Astrocyte (in vitro differentiated cells and primary cell): ENCODE measurements at regions not wholly inside any gene's neighbourhood (a gene's known extent, or its start where the extent isn't known, plus 50 kb on each side); places are given as distances from the start of the nearest gene placed in this dataset.

Experiments used
- DNase-seq: peaks from one replicate; pipeline ENCODE4 v3.0.0-alpha.2; 2010; ENCODE audit warnings: low read depth
- FAIRE-seq: peaks from 2 replicates; lab custom pipeline; 2011; peaks lifted over from hg19 to GRCh38; lab: Jason Lieb, UNC
- H2AFZ ChIP-seq: 2 replicates; pipeline ENCODE4 v1.6.0; 2012; ENCODE audit warnings: low read depth, low read length, inconsistent platforms
- H3K27ac ChIP-seq: 2 replicates; pipeline ENCODE4 v1.5.1; 2011; ENCODE audit warnings: low read depth, low read length, inconsistent platforms
- H3K27me3 ChIP-seq: 2 replicates; pipeline ENCODE4 v1.6.0; 2011; ENCODE audit warnings: low read length, inconsistent platforms; ENCODE audit not compliant: insufficient read depth
- H3K36me3 ChIP-seq: 2 replicates; pipeline ENCODE4 v1.5.1; 2011; ENCODE audit warnings: low read length, inconsistent platforms; ENCODE audit not compliant: insufficient read depth
- H3K4me1 ChIP-seq: 2 replicates; pipeline ENCODE4 v1.5.1; 2011; ENCODE audit warnings: low read length, inconsistent platforms; ENCODE audit not compliant: insufficient read depth
- H3K4me2 ChIP-seq: 2 replicates; pipeline ENCODE4 v1.6.0; 2012; ENCODE audit warnings: low read length, inconsistent platforms
- H3K4me3 ChIP-seq: 2 replicates; pipeline ENCODE4 v1.5.1; 2011; ENCODE audit warnings: low read depth, mild to moderate bottlenecking, low read length, inconsistent platforms; ENCODE audit not compliant: insufficient read depth
- H3K79me2 ChIP-seq: 2 replicates; pipeline ENCODE4 v1.6.0; 2012; ENCODE audit warnings: mild to moderate bottlenecking, low read length, inconsistent platforms; ENCODE audit not compliant: insufficient read depth
- H3K9ac ChIP-seq: 2 replicates; pipeline ENCODE4 v1.6.0; 2012; ENCODE audit warnings: mild to moderate bottlenecking, low read length, inconsistent platforms
- H3K9me3 ChIP-seq: 2 replicates; pipeline ENCODE4 v1.5.1; 2012; ENCODE audit warnings: low read depth, mild to moderate bottlenecking, low read length, inconsistent platforms; ENCODE audit not compliant: insufficient read depth
- H4K20me1 ChIP-seq: 2 replicates; pipeline ENCODE4 v1.6.0; 2012; ENCODE audit warnings: low read length, inconsistent platforms; ENCODE audit not compliant: insufficient read depth
- H3K27ac Mint-ChIP-seq: one replicate; pipeline ENCODE4 v1.8.0; 2021; ENCODE audit warnings: mild to moderate bottlenecking, mixed read lengths; ENCODE audit not compliant: unreplicated experiment
- H3K27me3 Mint-ChIP-seq: one replicate; pipeline ENCODE4 v1.8.0; 2021; ENCODE audit warnings: low read depth, mixed read lengths; ENCODE audit not compliant: unreplicated experiment
- H3K36me3 Mint-ChIP-seq: one replicate; pipeline ENCODE4 v1.8.0; 2021; ENCODE audit warnings: low read depth, mixed read lengths; ENCODE audit not compliant: unreplicated experiment
- H3K4me1 Mint-ChIP-seq: one replicate; pipeline ENCODE4 v1.8.0; 2021; ENCODE audit warnings: low read depth, mixed read lengths; ENCODE audit not compliant: unreplicated experiment
- H3K4me3 Mint-ChIP-seq: one replicate; pipeline ENCODE4 v1.8.0; 2021; ENCODE audit warnings: mild to moderate bottlenecking, moderate library complexity, mixed read lengths; ENCODE audit not compliant: unreplicated experiment
- H3K9me3 Mint-ChIP-seq: one replicate; pipeline ENCODE4 v1.8.0; 2021; ENCODE audit warnings: mild to moderate bottlenecking, mixed read lengths; ENCODE audit not compliant: unreplicated experiment
- EZH2 ChIP-seq: IDR thresholded peaks from 2 replicates; pipeline ENCODE4 v1.6.1; 2012; ENCODE audit warnings: mild to moderate bottlenecking, low read length, inconsistent platforms; ENCODE audit not compliant: insufficient read depth
- TF ChIP-seq, protein P1 (sequence below): IDR thresholded peaks from 2 replicates; pipeline ENCODE4 v1.5.1; 2011; ENCODE audit warnings: low read depth, mild to moderate bottlenecking, inconsistent platforms, low read length, moderate library complexity; ENCODE audit not compliant: insufficient read depth

DNA sequence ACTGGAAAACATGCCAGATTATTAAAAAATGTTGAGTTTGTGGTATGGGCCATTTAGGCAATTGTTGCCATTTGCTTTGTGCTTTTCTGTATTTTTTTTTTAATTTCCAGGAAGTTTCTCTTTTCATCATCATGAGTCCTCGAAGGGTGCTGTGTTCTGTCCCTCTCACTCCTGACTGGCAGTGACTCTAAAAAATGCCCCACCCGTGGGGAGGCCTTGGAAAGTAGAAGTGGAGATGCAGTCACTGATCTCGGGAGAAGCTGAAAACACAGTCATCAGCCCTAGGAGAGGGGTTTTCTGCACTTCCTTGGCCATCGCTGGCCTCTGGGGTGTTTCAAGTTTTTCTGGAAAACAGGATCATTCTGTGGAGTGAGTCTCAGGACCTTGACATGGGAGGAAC is 98.5 kb upstream of the GRK3 start:
- no peak overlapping the region for H3K4me3 ChIP-seq
- Mint-ChIP-seq H3K4me3 (no peak overlapping the region), H3K4me1 (no peaks in the 10 kb centered on the region), H3K9me3 (no peaks in the 10 kb centered on the region), H3K27ac (peak overlapping the region; percentile 49), H3K27me3 (no peaks in the 10 kb centered on the region), H3K36me3 (peaks cover 31% of the 10 kb centered on the region)
- TF ChIP-seq, protein P1, sequence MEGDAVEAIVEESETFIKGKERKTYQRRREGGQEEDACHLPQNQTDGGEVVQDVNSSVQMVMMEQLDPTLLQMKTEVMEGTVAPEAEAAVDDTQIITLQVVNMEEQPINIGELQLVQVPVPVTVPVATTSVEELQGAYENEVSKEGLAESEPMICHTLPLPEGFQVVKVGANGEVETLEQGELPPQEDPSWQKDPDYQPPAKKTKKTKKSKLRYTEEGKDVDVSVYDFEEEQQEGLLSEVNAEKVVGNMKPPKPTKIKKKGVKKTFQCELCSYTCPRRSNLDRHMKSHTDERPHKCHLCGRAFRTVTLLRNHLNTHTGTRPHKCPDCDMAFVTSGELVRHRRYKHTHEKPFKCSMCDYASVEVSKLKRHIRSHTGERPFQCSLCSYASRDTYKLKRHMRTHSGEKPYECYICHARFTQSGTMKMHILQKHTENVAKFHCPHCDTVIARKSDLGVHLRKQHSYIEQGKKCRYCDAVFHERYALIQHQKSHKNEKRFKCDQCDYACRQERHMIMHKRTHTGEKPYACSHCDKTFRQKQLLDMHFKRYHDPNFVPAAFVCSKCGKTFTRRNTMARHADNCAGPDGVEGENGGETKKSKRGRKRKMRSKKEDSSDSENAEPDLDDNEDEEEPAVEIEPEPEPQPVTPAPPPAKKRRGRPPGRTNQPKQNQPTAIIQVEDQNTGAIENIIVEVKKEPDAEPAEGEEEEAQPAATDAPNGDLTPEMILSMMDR, result no peak
- no peak for TF ChIP-seq EZH2
- no peaks in the 10 kb centered on the region for H3K4me1 ChIP-seq
- FAIRE-seq, result no peak
- H3K4me2 ChIP-seq, result no peak overlapping the region
- H3K36me3 ChIP-seq, result peaks cover 3% of the 10 kb centered on the region
- no peak for DNase-seq
- H2AFZ ChIP-seq, result no peak overlapping the region
- H3K9ac ChIP-seq, result no peak overlapping the region
- H3K79me2 ChIP-seq, result no peaks in the 10 kb centered on the region
- no peak overlapping the region for H3K27ac ChIP-seq
- H3K9me3 ChIP-seq, result no peaks in the 10 kb centered on the region
- no peaks in the 10 kb centered on the region for H3K27me3 ChIP-seq
- H4K20me1 ChIP-seq, result peaks cover 18% of the 10 kb centered on the region

- Histone ChIP-seq H3K27ac (no peak overlapping the region), H2AFZ (no peak overlapping the region), H3K9me3 (peaks cover 3% of the 10 kb centered on the region), H3K4me3 (no peak overlapping the region), H3K79me2 (no peaks in the 10 kb centered on the region), H3K9ac (no peak overlapping the region), H3K27me3 (no peaks in the 10 kb centered on the region), H3K36me3 (no peaks in the 10 kb centered on the region), H3K4me2 (no peak overlapping the region), H4K20me1 (peaks cover 17% of the 10 kb centered on the region), H3K4me1 (peaks cover 5% of the 10 kb centered on the region)
- H3K27ac Mint-ChIP-seq, result no peak overlapping the region
- no peaks in the 10 kb centered on the region for H3K27me3 Mint-ChIP-seq
- TF ChIP-seq, protein P1, result no peak
- no peak for TF ChIP-seq EZH2
- FAIRE-seq (no peak), DNase-seq (no peak)
- no peak overlapping the region for H3K4me3 Mint-ChIP-seq
- H3K36me3 Mint-ChIP-seq, result peaks cover 30% of the 10 kb centered on the region
- peaks cover 10% of the 10 kb centered on the region for H3K9me3 Mint-ChIP-seq
- peaks cover 8% of the 10 kb centered on the region for H3K4me1 Mint-ChIP-seq
Measured at GRCh38 chr22:25472382-25472781, 92.1 kb upstream of the GRK3 start.

GRCh38 chr22:25475257-25476022 is 89.0 kb upstream of the GRK3 start:
- H3K36me3 ChIP-seq, result no peaks in the 10 kb centered on the region
- H3K27me3 Mint-ChIP-seq, result no peaks in the 10 kb centered on the region
- H3K9me3 ChIP-seq, result peaks cover 6% of the 10 kb centered on the region
- TF ChIP-seq EZH2, result no peak
- TF ChIP-seq, protein P1, result no peak
- H2AFZ ChIP-seq, result no peak overlapping the region
- peaks cover 35% of the 10 kb centered on the region for H4K20me1 ChIP-seq
- no peaks in the 10 kb centered on the region for H3K79me2 ChIP-seq
- H3K4me1 ChIP-seq, result peaks cover 5% of the 10 kb centered on the region
- H3K9me3 Mint-ChIP-seq, result peaks cover 15% of the 10 kb centered on the region
- peak overlapping the region; percentile 2 for H3K27ac ChIP-seq
- FAIRE-seq (no peak), DNase-seq (peak; percentile 66)
- H3K27ac Mint-ChIP-seq, result peak overlapping the region; percentile 60
- H3K9ac ChIP-seq, result peak overlapping the region; percentile 59
- peaks cover 37% of the 10 kb centered on the region for H3K36me3 Mint-ChIP-seq
- no peak overlapping the region for H3K4me3 ChIP-seq
- H3K27me3 ChIP-seq, result no peaks in the 10 kb centered on the region
- peak overlapping the region; percentile 66 for H3K4me2 ChIP-seq
- no peak overlapping the region for H3K4me3 Mint-ChIP-seq
- H3K4me1 Mint-ChIP-seq, result peaks cover 8% of the 10 kb centered on the region
